ENCODE measurements at regions not wholly inside any gene's neighbourhood (a gene's known extent, or its start where the extent isn't known, plus 50 kb on each side); places are given as distances from the start of the nearest gene placed in this dataset.

DNA sequence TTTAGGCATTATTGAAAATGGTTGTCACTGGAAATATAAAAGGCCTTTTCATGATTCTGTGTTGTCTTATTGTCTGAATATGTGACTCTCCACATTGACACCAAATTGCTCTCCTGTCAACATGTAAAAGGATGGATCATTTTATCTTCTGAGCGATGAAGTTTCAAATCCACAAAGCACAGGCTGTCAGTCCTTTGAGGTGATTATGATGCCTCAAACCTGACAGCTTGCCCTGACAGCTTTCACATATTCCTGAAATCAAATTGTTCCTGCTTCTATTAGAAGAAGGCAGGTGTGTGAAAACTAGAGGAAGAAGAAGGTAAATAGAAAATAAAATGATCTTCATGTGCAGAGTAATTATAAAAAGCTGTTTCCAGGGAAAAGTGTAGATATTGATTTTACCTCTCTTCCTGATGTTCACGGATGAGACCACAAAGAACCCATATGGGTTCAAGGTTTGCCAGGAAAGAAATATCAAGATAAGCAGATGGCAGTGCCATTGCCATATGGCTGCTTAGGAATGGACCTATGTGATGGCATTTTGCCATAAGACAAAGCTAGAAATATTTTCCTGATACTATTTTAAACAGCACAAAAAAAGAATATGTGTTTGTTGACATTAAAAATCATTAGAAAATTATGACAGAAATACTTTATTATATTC, 1006.3 kb upstream of the AGA start:
- TF ChIP-seq, protein P1, sequence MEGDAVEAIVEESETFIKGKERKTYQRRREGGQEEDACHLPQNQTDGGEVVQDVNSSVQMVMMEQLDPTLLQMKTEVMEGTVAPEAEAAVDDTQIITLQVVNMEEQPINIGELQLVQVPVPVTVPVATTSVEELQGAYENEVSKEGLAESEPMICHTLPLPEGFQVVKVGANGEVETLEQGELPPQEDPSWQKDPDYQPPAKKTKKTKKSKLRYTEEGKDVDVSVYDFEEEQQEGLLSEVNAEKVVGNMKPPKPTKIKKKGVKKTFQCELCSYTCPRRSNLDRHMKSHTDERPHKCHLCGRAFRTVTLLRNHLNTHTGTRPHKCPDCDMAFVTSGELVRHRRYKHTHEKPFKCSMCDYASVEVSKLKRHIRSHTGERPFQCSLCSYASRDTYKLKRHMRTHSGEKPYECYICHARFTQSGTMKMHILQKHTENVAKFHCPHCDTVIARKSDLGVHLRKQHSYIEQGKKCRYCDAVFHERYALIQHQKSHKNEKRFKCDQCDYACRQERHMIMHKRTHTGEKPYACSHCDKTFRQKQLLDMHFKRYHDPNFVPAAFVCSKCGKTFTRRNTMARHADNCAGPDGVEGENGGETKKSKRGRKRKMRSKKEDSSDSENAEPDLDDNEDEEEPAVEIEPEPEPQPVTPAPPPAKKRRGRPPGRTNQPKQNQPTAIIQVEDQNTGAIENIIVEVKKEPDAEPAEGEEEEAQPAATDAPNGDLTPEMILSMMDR (IDR thresholded peaks at IDR 0.05; ENCODE audit: low read length) = no peak
- TF ChIP-seq EZH2 (optimal IDR thresholded peaks at IDR 0.05; ENCODE audit: low read depth, low read length) (no peak), EZH2phosphoT487 (IDR thresholded peaks at IDR 0.05; ENCODE audit: low read length) (no peak)

Measured in MM.1S (cell line).